Kidney (tissue), 13 donors: ENCODE measurements at regions not wholly inside any gene's neighbourhood (a gene's known extent, or its start where the extent isn't known, plus 50 kb on each side); places are given as distances from the start of the nearest gene placed in this dataset.

Experiments
- DNase-seq, 5 donors: peaks; one replicate each; pipeline ENCODE4 v3.0.0-alpha.2; 2013 to 2020
- FAIRE-seq: peaks from 2 replicates; lab custom pipeline; 2012; peaks lifted over from hg19 to GRCh38; lab: Jason Lieb, UNC
- H3K27ac ChIP-seq, 2 donors: one replicate each; pipeline ENCODE4 v1.7.0; 2013; ENCODE audit warnings: low read depth in 2 of 2, low read length in 2 of 2, inconsistent platforms in 1 of 2
- H3K27me3 ChIP-seq: one replicate; pipeline ENCODE4 v1.7.1; 2013; ENCODE audit warnings: low read length, inconsistent platforms; ENCODE audit not compliant: control insufficient read depth, insufficient read depth
- H3K36me3 ChIP-seq, 3 donors: one replicate each; pipeline versions ENCODE4 v1.7.0 to v1.7.1; 2013; ENCODE audit warnings: low read length in 3 of 3, control low read depth in 1 of 3, inconsistent platforms in 1 of 3; ENCODE audit not compliant: insufficient read depth in 3 of 3, control insufficient read depth in 2 of 3
- H3K4me1 ChIP-seq, 3 donors: one replicate each; pipeline versions ENCODE4 v1.7.0 to v1.7.1; 2013; ENCODE audit warnings: low read length in 3 of 3, inconsistent platforms in 1 of 3, low read depth in 1 of 3; ENCODE audit not compliant: control insufficient read depth in 2 of 3, insufficient read depth in 2 of 3
- H3K4me3 ChIP-seq, 3 donors: one replicate each; pipeline versions ENCODE4 v1.7.0 to v1.8.1; 2013; ENCODE audit warnings: low read length in 3 of 3, control low read depth in 1 of 3, inconsistent platforms in 1 of 3
- H3K9ac ChIP-seq, 3 donors: one replicate each; pipeline versions ENCODE4 v1.7.0 to v1.7.1; 2013; ENCODE audit warnings: low read length in 3 of 3, control low read depth in 1 of 3, inconsistent platforms in 1 of 3
- H3K9me3 ChIP-seq, 3 donors: one replicate each; pipeline versions ENCODE4 v1.7.0 to v1.7.1; 2013; ENCODE audit warnings: low read length in 3 of 3, control low read depth in 1 of 3, inconsistent platforms in 1 of 3; ENCODE audit not compliant: control insufficient read depth in 2 of 3, insufficient read depth in 1 of 3
- intact Hi-C: fragments of 100-400 bp; cut with DNase I; formaldehyde crosslinking; loops from one replicate; pipeline ENCODE4 v1.11.1; 2022
- TF ChIP-seq, protein P1 (sequence below): IDR thresholded peaks from 3 replicates; pipeline ENCODE4 v1.5.1; 2012; ENCODE audit warnings: mild to moderate bottlenecking, moderate library complexity, borderline replicate concordance; ENCODE audit not compliant: insufficient read depth; ENCODE audit errors: extremely low read depth
- donor health status: control.
- donor health status: control.
- donor health status: control.
- donor health status: control.
- donor health status: control.
- donor health status: DM: yes; HTN: yes; CAD: no.
- donor health status: Normal renal cell carcinoma (clear cell type).

- DNase-seq: peak in 3 of 5 donors; percentile 62 to 84 (median 76)
- H3K4me3 ChIP-seq: no peak overlapping the region
These were observed 299.1 kb upstream of the MTNR1B start for GRCh38 chr11:92670308-92670890.

DNA sequence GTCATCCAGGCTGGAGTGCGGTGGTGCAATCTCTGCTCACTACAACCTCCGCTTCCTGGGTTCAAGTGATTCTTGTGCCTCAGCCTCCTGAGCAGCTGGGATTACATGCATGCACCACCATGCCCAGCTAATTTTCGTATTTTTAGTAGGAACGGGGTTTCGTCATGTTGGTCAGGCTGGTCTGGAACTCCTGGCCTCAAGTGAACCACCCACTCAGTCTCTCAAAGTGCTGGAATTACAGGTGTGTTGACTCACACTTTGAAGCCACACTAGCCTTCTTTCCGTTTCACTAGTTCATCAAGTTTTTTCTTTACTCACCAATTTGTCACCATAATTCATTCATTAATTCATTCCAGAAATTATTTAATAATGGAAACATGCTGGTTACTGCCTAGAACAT is 298.4 kb upstream of the MTNR1B start:
- Histone ChIP-seq H3K4me3 (no peak overlapping the region), H3K36me3 (no peaks in the 10 kb centered on the region), H3K9ac (no peak overlapping the region), H3K4me1 (no peaks in the 10 kb centered on the region), H3K27ac (no peak overlapping the region), H3K27me3 (no peaks in the 10 kb centered on the region), H3K9me3 (no peaks in the 10 kb centered on the region)
- FAIRE-seq: no peak
- TF ChIP-seq, protein P1, sequence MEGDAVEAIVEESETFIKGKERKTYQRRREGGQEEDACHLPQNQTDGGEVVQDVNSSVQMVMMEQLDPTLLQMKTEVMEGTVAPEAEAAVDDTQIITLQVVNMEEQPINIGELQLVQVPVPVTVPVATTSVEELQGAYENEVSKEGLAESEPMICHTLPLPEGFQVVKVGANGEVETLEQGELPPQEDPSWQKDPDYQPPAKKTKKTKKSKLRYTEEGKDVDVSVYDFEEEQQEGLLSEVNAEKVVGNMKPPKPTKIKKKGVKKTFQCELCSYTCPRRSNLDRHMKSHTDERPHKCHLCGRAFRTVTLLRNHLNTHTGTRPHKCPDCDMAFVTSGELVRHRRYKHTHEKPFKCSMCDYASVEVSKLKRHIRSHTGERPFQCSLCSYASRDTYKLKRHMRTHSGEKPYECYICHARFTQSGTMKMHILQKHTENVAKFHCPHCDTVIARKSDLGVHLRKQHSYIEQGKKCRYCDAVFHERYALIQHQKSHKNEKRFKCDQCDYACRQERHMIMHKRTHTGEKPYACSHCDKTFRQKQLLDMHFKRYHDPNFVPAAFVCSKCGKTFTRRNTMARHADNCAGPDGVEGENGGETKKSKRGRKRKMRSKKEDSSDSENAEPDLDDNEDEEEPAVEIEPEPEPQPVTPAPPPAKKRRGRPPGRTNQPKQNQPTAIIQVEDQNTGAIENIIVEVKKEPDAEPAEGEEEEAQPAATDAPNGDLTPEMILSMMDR: no peak
- no peak for DNase-seq
- intact Hi-C loops: no loop called here

More at GRCh38 chr11:92670308-92670890, 299.1 kb upstream of the MTNR1B start:
- H3K9ac ChIP-seq: no peak overlapping the region
- no peaks in the 10 kb centered on the region for H3K4me1 ChIP-seq
- intact Hi-C loops: no loop called here
- no peak for FAIRE-seq
- H3K27ac ChIP-seq: no peak overlapping the region
- TF ChIP-seq, protein P1: no peak
- no peaks in the 10 kb centered on the region for H3K27me3 ChIP-seq
- no peaks in the 10 kb centered on the region for H3K9me3 ChIP-seq
- no peaks in the 10 kb centered on the region for H3K36me3 ChIP-seq

GRCh38 chr11:92675303-92675702 is 294.1 kb upstream of the MTNR1B start:
- no peak overlapping the region for H3K27ac ChIP-seq
- H3K27me3 ChIP-seq: no peaks in the 10 kb centered on the region
- H3K36me3 ChIP-seq: no peaks in the 10 kb centered on the region
- no peak for DNase-seq
- intact Hi-C loops: no loop called here
- H3K9ac ChIP-seq: no peak overlapping the region
- H3K9me3 ChIP-seq: no peaks in the 10 kb centered on the region
- TF ChIP-seq, protein P1: no peak
- H3K4me3 ChIP-seq: no peak overlapping the region
- no peaks in the 10 kb centered on the region for H3K4me1 ChIP-seq
- FAIRE-seq: no peak

GRCh38 chr11:92675810-92676209 is 293.6 kb upstream of the MTNR1B start:
- TF ChIP-seq, protein P1: no peak
- intact Hi-C loops: no loop called here

More at GRCh38 chr11:92675810-92676209, 293.6 kb upstream of the MTNR1B start:
- no peaks in the 10 kb centered on the region for H3K36me3 ChIP-seq
- H3K27ac ChIP-seq: no peak overlapping the region
- DNase-seq: no peak
- H3K9me3 ChIP-seq: no peaks in the 10 kb centered on the region
- no peaks in the 10 kb centered on the region for H3K27me3 ChIP-seq
- no peak overlapping the region for H3K4me3 ChIP-seq
- no peak overlapping the region for H3K9ac ChIP-seq
- no peak for FAIRE-seq
- no peaks in the 10 kb centered on the region for H3K4me1 ChIP-seq
